ENCODE measurements at regions not wholly inside any gene's neighbourhood (a gene's known extent, or its start where the extent isn't known, plus 50 kb on each side); places are given as distances from the start of the nearest gene placed in this dataset.

GRCh38 chr16:7268182-7268581, 64.5 kb upstream of the RBFOX1 start:
- TF ChIP-seq POLR2AphosphoS5 (IDR thresholded peaks at IDR 0.05; ENCODE audit: low read depth, low read length) = no peak
- no peak for TF ChIP-seq REST (IDR thresholded peaks at IDR 0.05; ENCODE audit: insufficient read depth in 1 of 2, low read depth in 2 of 2, low read length in 2 of 2)
- TF ChIP-seq FOXP2 (optimal IDR thresholded peaks at IDR 0.05; ENCODE audit: borderline replicate concordance, extremely low read depth, extremely low read length, insufficient read depth) = no peak
- TF ChIP-seq SIN3A (IDR thresholded peaks at IDR 0.05; ENCODE audit: borderline replicate concordance, insufficient read depth, low read length) = no peak
- no peak for TF ChIP-seq TAF1 (IDR thresholded peaks at IDR 0.05; ENCODE audit: borderline replicate concordance, insufficient read depth, low read length)

GRCh38 chr16:7257016-7257415, 75.6 kb upstream of the RBFOX1 start:
- no peak for TF ChIP-seq SIN3A (IDR thresholded peaks at IDR 0.05; ENCODE audit: borderline replicate concordance, insufficient read depth, low read length)
- TF ChIP-seq REST (IDR thresholded peaks at IDR 0.05; ENCODE audit: insufficient read depth in 1 of 2, low read depth in 2 of 2, low read length in 2 of 2) = 0 out of 4 replicates have a peak, but pooled peaks of 1 of the 2 experiments have one; percentile 24

GRCh38 chr16:7246578-7246977, 86.1 kb upstream of the RBFOX1 start:
- no peak for TF ChIP-seq FOXP2 (optimal IDR thresholded peaks at IDR 0.05; ENCODE audit: borderline replicate concordance, extremely low read depth, extremely low read length, insufficient read depth)
- TF ChIP-seq REST (IDR thresholded peaks at IDR 0.05; ENCODE audit: insufficient read depth in 1 of 2, low read depth in 2 of 2, low read length in 2 of 2) = peak; percentile 81 to 95
- no peak for TF ChIP-seq SIN3A (IDR thresholded peaks at IDR 0.05; ENCODE audit: borderline replicate concordance, insufficient read depth, low read length)

- TF ChIP-seq POLR2AphosphoS5 (IDR thresholded peaks at IDR 0.05; ENCODE audit: low read depth, low read length) = no peak
- TF ChIP-seq SIN3A (IDR thresholded peaks at IDR 0.05; ENCODE audit: borderline replicate concordance, insufficient read depth, low read length) = no peak
- no peak for TF ChIP-seq TAF1 (IDR thresholded peaks at IDR 0.05; ENCODE audit: borderline replicate concordance, insufficient read depth, low read length)
- TF ChIP-seq FOXP2 (optimal IDR thresholded peaks at IDR 0.05; ENCODE audit: borderline replicate concordance, extremely low read depth, extremely low read length, insufficient read depth) = no peak
- no peak for TF ChIP-seq REST (IDR thresholded peaks at IDR 0.05; ENCODE audit: insufficient read depth in 1 of 2, low read depth in 2 of 2, low read length in 2 of 2)
Observed at GRCh38 chr16:7239547-7239946, 93.1 kb upstream of the RBFOX1 start.

- TF ChIP-seq POLR2AphosphoS5 (IDR thresholded peaks at IDR 0.05; ENCODE audit: low read depth, low read length) (no peak), FOXP2 (optimal IDR thresholded peaks at IDR 0.05; ENCODE audit: borderline replicate concordance, extremely low read depth, extremely low read length, insufficient read depth) (no peak), REST (IDR thresholded peaks at IDR 0.05; ENCODE audit: insufficient read depth in 1 of 2, low read depth in 2 of 2, low read length in 2 of 2) (no peak), TAF1 (IDR thresholded peaks at IDR 0.05; ENCODE audit: borderline replicate concordance, insufficient read depth, low read length) (no peak), SIN3A (IDR thresholded peaks at IDR 0.05; ENCODE audit: borderline replicate concordance, insufficient read depth, low read length) (no peak)
Observed at GRCh38 chr16:7236824-7237410, 95.7 kb upstream of the RBFOX1 start.
